Stomach (tissue), 4 donors: ENCODE measurements at regions not wholly inside any gene's neighbourhood (a gene's known extent, or its start where the extent isn't known, plus 50 kb on each side); places are given as distances from the start of the nearest gene placed in this dataset.

Source experiments
- CTCF ChIP-seq, 7 experiments: fragments of 450-650 bp in 4 of 7; fragments of 200-600 bp in 3 of 7; sonication (generic) in 3 of 7; IDR thresholded peaks; one replicate each; pipeline ENCODE4 v1.5.1; 2016 to 2019; ENCODE audit warnings: antibody characterized with exemption in 7 of 7, control low read depth in 2 of 7, mild to moderate bottlenecking in 1 of 7
- EP300 ChIP-seq: sonication (generic); formaldehyde crosslinking; IDR thresholded peaks from one replicate; pipeline ENCODE4 v1.6.1; 2017; ENCODE audit warnings: antibody characterized with exemption
- POLR2A ChIP-seq, 4 donors: fragments of 450-650 bp; IDR thresholded peaks; one replicate each; pipeline ENCODE4 v1.6.1; 2016; ENCODE audit warnings: antibody characterized with exemption in 4 of 4, control low read depth in 2 of 4, mild to moderate bottlenecking in 1 of 4, moderate library complexity in 1 of 4
- POLR2AphosphoS5 ChIP-seq, 3 donors: sonication (generic); formaldehyde crosslinking; IDR thresholded peaks; one replicate each; pipeline ENCODE4 v1.6.1; 2016; ENCODE audit warnings: antibody characterized with exemption in 3 of 3

DNA sequence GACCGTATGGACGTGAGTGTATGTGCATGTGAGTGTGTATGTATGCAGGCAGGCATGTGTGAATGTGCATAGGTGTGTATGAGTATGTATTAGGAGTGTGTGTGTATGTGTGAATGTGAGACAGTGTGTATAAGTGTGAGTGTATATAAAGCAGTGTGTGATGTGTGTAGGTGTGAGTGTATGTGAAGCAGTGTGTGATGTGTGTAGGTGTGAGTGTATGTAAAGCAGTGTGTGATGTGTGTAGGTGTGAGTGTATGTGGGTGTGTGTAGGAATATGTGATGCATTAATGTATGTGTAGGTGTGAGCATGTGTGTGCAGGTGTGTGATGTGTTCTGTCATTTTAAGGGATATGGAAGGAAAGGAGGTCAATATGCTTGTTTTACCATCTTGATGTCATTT lies 215.5 kb downstream of the GADD45G start:
- TF ChIP-seq CTCF (IDR thresholded peaks at IDR 0.05) (no peak), POLR2AphosphoS5 (IDR thresholded peaks at IDR 0.05) (no peak), POLR2A (IDR thresholded peaks at IDR 0.05) (peak in 1 of 4 donors; percentile 77), EP300 (no peak)
